HG03342 (cell line): ENCODE measurements at regions not wholly inside any gene's neighbourhood (a gene's known extent, or its start where the extent isn't known, plus 50 kb on each side); places are given as distances from the start of the nearest gene placed in this dataset.

Source experiments
- ATAC-seq: cut with Tn5 transposase; IDR thresholded peaks from one replicate; pipeline ENCODE4 v1.9.1; 2021; ENCODE audit warnings: mild to moderate bottlenecking, moderate library complexity; ENCODE audit not compliant: unreplicated experiment

- ATAC-seq, result no peak
Measured at GRCh38 chrX:21126661-21127060, 247.6 kb upstream of the CNKSR2 start.

DNA sequence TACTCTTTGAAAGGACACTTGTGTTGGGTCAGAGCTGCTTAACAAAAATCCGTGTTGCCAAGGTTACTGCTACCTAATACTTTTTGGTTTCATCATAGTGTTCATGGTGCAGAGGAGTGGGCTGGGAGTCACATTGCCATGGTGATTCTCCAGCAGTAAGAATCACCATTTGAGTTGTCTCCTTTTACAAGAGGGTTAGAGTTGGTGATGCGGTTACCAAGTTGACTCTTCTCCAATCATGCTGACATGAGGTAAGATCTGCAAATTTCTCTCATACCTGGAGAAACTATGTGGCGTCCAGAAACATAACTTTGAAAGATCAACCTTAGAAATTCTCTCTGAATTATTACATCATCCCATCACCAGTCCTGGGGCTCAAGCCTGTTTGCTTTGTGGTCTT is 242.9 kb upstream of the CNKSR2 start:
- ATAC-seq, result no peak

DNA sequence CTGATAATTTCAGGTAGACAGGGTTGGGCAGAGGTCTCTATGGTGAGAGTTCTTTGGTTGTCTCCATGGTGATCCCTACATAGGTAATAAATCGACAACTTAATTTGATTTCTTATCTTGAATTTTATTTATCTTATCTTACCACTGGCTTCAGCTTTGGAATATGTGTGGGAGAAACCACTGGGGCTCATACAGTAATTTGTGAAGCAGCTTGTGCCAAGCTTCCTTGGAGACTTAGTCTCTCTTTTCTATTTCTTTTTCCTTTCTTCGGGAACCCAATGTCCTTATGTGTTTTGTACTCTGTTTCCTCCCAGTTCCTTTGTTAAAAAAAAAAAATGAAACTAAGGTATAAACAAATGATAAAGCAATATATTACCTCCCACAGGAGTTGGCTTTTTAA is 242.4 kb upstream of the CNKSR2 start:
- ATAC-seq, result no peak

GRCh38 chrX:21132686-21133393 is 241.4 kb upstream of the CNKSR2 start:
- ATAC-seq, result no peak

- no peak for ATAC-seq
Measured at GRCh38 chrX:21150208-21150607, 224.0 kb upstream of the CNKSR2 start.

- ATAC-seq, result no peak
Measured at GRCh38 chrX:21151051-21151450, 223.2 kb upstream of the CNKSR2 start.

GRCh38 chrX:21153033-21153432 is 221.2 kb upstream of the CNKSR2 start:
- ATAC-seq, result no peak

GRCh38 chrX:21153503-21153902 is 220.7 kb upstream of the CNKSR2 start:
- ATAC-seq, result no peak

GRCh38 chrX:21155916-21156315 is 218.3 kb upstream of the CNKSR2 start:
- ATAC-seq, result no peak

GRCh38 chrX:21156632-21157031 is 217.6 kb upstream of the CNKSR2 start:
- ATAC-seq, result no peak

- no peak for ATAC-seq
Measured at GRCh38 chrX:21158678-21159077, 215.5 kb upstream of the CNKSR2 start.

- ATAC-seq, result no peak
Measured at GRCh38 chrX:21166272-21166982, 207.8 kb upstream of the CNKSR2 start.

GRCh38 chrX:21167011-21167410 is 207.2 kb upstream of the CNKSR2 start:
- no peak for ATAC-seq

DNA sequence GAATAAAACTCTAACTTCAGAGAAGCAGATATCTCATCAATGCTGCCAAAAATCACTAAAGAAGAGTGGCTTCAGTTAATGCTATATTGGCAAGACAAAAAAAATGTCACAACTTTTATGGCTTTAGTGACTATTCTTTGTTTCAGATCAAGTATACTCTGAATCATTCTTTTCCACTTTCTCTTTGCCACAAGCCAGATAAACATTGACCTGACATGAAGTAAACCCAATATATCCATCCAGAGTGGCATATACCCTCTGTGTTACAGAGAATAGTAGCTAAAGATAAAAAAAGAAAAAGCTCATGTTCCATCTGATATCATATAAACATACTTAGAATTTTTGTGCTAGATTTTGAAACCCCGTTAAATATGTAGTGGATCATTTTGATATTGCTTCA is 206.7 kb upstream of the CNKSR2 start:
- no peak for ATAC-seq

- ATAC-seq, result no peak
Measured at GRCh38 chrX:21168401-21169160, 205.6 kb upstream of the CNKSR2 start.

DNA sequence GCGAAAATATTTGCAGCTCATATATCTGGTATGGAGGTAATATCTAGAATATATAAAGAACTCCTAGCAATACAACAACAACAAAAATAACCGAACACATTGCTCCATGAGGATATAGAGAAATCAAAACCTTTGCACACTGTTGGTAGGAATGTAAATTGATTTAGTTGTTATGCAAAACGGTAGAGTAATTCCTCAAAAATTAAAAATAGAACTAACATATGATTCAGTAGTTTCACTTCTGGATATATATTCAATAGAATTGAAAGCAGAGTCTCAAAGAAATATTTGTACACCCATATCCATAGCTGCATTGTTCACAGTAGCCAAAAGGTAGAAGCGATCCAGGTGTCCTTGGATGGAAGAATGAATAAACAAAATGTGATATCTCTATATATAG is 203.0 kb upstream of the CNKSR2 start:
- ATAC-seq, result no peak

- ATAC-seq, result no peak
Measured at GRCh38 chrX:21174439-21174838, 199.8 kb upstream of the CNKSR2 start.

GRCh38 chrX:21176921-21177571 is 197.2 kb upstream of the CNKSR2 start:
- no peak for ATAC-seq

- ATAC-seq, result no peak
Measured at GRCh38 chrX:21181232-21181853, 192.9 kb upstream of the CNKSR2 start.

DNA sequence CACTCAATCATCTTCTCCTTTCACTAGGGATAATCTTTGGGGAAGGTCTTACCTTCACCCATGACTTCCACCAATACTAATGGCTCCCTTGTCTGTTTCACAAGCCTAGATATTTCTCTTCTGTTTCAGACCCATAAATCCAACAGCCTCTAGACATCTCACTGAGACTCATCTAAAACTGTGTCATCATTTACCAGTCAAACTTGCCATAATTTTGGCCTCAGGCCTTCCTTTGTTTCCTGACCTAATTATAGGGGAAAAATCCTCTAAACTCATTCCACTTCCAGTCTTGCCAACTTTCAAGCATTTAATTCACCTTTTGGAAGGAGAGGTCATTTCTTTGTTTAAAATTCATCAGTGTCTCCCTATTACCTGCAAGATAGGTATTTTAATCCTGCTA is 181.0 kb upstream of the CNKSR2 start:
- ATAC-seq, result no peak

- ATAC-seq, result no peak
Measured at GRCh38 chrX:21194526-21194925, 179.7 kb upstream of the CNKSR2 start.
